Mammary epithelial cell (primary cell): ENCODE measurements at regions not wholly inside any gene's neighbourhood (a gene's known extent, or its start where the extent isn't known, plus 50 kb on each side); places are given as distances from the start of the nearest gene placed in this dataset.

ENCODE experiments used
- CTCF ChIP-seq, 2 donors: IDR thresholded peaks in 1 of 2; conservative IDR thresholded peaks in 1 of 2; 2 replicates each; pipeline ENCODE4 v1.5.1; 2011 to 2012; ENCODE audit warnings: inconsistent platforms in 2 of 2, low read length in 2 of 2, mild to moderate bottlenecking in 2 of 2, control low read depth in 1 of 2, low read depth in 1 of 2; ENCODE audit not compliant: insufficient read depth in 1 of 2; ENCODE audit errors: extremely low read depth in 1 of 2
- EZH2 ChIP-seq: IDR thresholded peaks from 2 replicates; pipeline ENCODE4 v1.6.1; 2012; ENCODE audit warnings: low read length, inconsistent platforms, borderline replicate concordance

- TF ChIP-seq EZH2 (no peak), CTCF (conservative IDR thresholded peaks at IDR 0.05 in 1 of 2, IDR thresholded peaks at IDR 0.05 in 1 of 2; ENCODE audit: extremely low read depth in 1 of 2, insufficient read depth in 1 of 2, low read depth in 1 of 2, low read length in 2 of 2) (no peak)
Observed at GRCh38 chr4:126807132-126807531, 825.6 kb upstream of the INTU start.
